H1 (cell line): ENCODE measurements at regions not wholly inside any gene's neighbourhood (a gene's known extent, or its start where the extent isn't known, plus 50 kb on each side); places are given as distances from the start of the nearest gene placed in this dataset.

ENCODE experiments used
- CEBPB ChIP-seq: IDR thresholded peaks from 2 replicates; pipeline ENCODE4 v1.6.1; 2012; ENCODE audit warnings: low read depth, low read length
- RAD21 ChIP-seq, 2 experiments: IDR thresholded peaks in 1 of 2; conservative IDR thresholded peaks in 1 of 2; 2 replicates each; pipeline ENCODE4 v1.6.1; 2011; ENCODE audit warnings: low read depth in 2 of 2, low read length in 2 of 2, improper control_type of control experiment in 1 of 2, inconsistent platforms in 1 of 2, mild to moderate bottlenecking in 1 of 2, moderate library complexity in 1 of 2
- TBP ChIP-seq: IDR thresholded peaks from 2 replicates; pipeline ENCODE4 v1.6.1; 2011; ENCODE audit warnings: low read depth, low read length, improper control_type of control experiment

DNA sequence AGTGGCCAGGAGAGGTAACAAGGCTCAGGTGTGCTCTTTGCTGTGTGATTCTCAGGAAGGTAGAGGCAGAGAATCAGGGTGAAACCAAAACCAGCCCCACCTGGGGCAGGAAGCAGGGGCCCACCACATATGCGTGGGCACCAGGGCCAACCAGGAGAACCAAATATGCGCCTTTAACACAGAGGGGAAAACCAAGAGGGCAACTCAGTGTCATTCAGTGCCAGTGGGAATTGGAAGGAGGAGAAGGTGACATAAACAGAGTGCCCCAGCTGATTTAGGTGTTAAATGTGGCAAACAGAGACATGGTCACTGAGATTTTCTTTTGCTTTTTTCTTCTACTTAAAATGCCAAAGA, 106.8 kb upstream of the MAMLD1 start:
- TF ChIP-seq CEBPB (no peak), TBP (no peak), RAD21 (IDR thresholded peaks at IDR 0.05 in 1 of 2, conservative IDR thresholded peaks at IDR 0.05 in 1 of 2; ENCODE audit: low read depth in 2 of 2, low read length in 2 of 2) (no peak)
